ENCODE measurements at regions not wholly inside any gene's neighbourhood (a gene's known extent, or its start where the extent isn't known, plus 50 kb on each side); places are given as distances from the start of the nearest gene placed in this dataset.

DNA sequence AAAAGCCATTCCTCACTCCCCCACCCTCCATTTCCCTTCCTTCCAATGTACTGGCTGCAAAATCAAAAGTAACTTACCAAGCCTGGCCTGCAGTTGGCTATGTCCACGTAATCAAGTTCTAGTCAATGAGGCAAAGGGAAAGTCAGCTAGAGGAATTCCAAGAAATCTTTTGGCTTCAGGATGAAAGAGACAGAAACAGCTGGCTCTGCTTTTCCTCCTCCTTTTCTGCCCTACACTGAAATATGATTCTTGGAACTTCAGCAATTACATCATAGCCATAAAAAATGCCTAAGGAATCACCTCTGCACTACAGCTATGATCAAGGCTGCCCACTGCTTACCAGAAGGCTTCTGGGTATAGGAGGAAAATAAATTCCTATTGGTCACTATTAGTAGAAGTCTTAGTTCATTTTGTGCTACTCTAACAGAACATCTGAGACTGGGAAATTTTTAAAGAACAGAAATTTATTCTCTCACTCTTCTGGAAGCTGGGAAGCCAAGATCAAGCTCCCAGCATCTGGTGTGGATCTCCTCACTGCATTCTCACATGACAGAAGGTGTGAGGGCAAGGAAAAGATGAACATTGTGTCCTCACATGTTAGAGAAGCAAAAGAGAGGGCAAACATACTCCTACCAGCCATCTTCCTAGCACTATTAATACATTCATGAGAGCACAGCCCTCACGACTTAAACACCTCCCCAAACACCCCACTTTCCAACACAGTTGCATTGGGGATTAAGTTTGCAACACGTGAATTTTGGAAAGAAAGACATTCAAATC, 219.9 kb downstream of the TMX3 start:
- TF ChIP-seq, protein P1, sequence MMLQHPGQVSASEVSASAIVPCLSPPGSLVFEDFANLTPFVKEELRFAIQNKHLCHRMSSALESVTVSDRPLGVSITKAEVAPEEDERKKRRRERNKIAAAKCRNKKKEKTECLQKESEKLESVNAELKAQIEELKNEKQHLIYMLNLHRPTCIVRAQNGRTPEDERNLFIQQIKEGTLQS (IDR thresholded peaks at IDR 0.05; ENCODE audit: insufficient read depth, low read depth, low read length), result no peak
- TF ChIP-seq HDAC6 (IDR thresholded peaks at IDR 0.05; ENCODE audit: low read depth, low read length) (no peak), POLR2A (IDR thresholded peaks at IDR 0.05; ENCODE audit: control extremely low read depth in 1 of 2, low read depth in 2 of 2, low read length in 2 of 2) (no peak), JUND (IDR thresholded peaks at IDR 0.05; ENCODE audit: low read length) (no peak), KDM5A (IDR thresholded peaks at IDR 0.05; ENCODE audit: low read length) (no peak)
